Lower leg skin (tissue), 4 donors: ENCODE measurements at regions not wholly inside any gene's neighbourhood (a gene's known extent, or its start where the extent isn't known, plus 50 kb on each side); places are given as distances from the start of the nearest gene placed in this dataset.

Experiments used
- DNase-seq, 2 donors: peaks; one replicate each; pipeline ENCODE4 v3.0.0-alpha.2; 2019; ENCODE audit warnings: low spot score in 2 of 2
- H3K4me3 ChIP-seq: fragments of 200-600 bp; sonication (generic); 2 replicates; pipeline ENCODE4 v1.5.1; 2017; ENCODE audit warnings: mild to moderate bottlenecking, low read depth; ENCODE audit not compliant: poor library complexity, severe bottlenecking
- POLR2A ChIP-seq, 2 donors: fragments of 450-650 bp; IDR thresholded peaks; one replicate each; pipeline ENCODE4 v1.6.1; 2016 to 2017; ENCODE audit warnings: antibody characterized with exemption in 2 of 2, mild to moderate bottlenecking in 1 of 2, moderate library complexity in 1 of 2
- WGBS, 2 donors: methylation state at CpG; one replicate each; pipeline ENCODE4 v1.1.5; 2018; 5-methylcytosine and 5-hydroxymethylcytosine counted together
- intact Hi-C: fragments of 100-400 bp; cut with DNase I; formaldehyde crosslinking; loops from one replicate; pipeline ENCODE4 v1.15.0; 2023; ENCODE audit warnings: low total_unique reads
- TF ChIP-seq, protein P1 (sequence below), 3 donors: fragments of 450-650 bp; IDR thresholded peaks; one replicate each; pipeline ENCODE4 v1.5.1; 2016; ENCODE audit warnings: antibody characterized with exemption in 3 of 3, mild to moderate bottlenecking in 3 of 3, moderate library complexity in 2 of 3

DNA sequence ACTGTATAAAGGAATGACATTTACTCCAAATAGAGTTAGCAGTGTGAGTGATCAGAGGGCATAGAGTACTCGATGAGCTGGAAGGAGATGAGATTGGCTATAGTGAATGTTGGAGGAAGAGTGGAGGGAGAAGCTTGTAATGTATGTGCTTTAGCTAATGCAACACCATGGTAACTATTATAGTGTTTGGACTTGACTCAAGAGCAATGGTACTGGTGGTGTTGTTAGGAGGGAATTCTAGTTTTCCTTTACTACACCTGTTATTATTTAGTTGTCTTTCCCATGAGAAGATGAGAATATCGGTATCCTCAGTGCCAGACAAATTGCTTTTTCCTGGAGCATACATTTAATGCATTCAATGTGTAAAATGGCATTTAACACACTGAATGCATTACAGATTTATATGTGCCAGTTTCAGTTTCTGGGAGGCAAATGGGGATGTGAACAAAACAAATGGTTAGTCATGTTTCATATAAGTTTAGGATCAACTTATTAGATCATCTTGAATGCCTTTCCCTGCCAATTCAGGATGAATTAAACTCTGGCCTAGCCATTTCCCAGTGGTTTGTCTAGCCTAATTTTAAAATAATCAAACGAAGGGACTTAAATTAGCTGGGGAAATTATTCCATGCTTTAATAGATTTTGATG is 291.1 kb upstream of the ADAMTS5 start:
- 46 to 60% methylated on average over 3 of the region's 3 CpGs for whole genome bisulfite sequencing, 2 donors
- intact Hi-C loops, result no loop called here
- no peak overlapping the region for H3K4me3 ChIP-seq
- no peak for DNase-seq
- TF ChIP-seq POLR2A (IDR thresholded peaks at IDR 0.05), result no peak
- TF ChIP-seq, protein P1, sequence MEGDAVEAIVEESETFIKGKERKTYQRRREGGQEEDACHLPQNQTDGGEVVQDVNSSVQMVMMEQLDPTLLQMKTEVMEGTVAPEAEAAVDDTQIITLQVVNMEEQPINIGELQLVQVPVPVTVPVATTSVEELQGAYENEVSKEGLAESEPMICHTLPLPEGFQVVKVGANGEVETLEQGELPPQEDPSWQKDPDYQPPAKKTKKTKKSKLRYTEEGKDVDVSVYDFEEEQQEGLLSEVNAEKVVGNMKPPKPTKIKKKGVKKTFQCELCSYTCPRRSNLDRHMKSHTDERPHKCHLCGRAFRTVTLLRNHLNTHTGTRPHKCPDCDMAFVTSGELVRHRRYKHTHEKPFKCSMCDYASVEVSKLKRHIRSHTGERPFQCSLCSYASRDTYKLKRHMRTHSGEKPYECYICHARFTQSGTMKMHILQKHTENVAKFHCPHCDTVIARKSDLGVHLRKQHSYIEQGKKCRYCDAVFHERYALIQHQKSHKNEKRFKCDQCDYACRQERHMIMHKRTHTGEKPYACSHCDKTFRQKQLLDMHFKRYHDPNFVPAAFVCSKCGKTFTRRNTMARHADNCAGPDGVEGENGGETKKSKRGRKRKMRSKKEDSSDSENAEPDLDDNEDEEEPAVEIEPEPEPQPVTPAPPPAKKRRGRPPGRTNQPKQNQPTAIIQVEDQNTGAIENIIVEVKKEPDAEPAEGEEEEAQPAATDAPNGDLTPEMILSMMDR (IDR thresholded peaks at IDR 0.05), result no peak

DNA sequence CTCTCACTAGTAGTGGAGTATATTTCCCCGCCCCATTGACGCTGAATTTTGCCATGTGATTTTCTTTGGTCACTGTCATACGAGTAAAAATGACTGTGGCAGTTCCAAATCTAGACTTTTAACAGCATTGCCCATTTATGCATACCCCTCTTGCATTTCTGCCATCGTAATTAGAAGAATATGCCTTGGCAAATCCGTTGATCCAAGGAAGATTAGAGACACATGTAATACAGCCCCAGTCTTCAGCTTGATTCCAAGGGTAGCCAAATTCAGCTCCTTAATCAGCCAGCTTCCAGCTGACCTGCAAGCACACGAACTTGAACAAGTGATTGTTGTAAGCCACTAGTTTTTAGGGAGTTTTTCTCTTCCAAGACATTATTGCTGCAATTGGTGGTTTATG is 290.3 kb upstream of the ADAMTS5 start:
- TF ChIP-seq POLR2A (IDR thresholded peaks at IDR 0.05), result no peak
- intact Hi-C loops, result no loop called here
- H3K4me3 ChIP-seq, result no peak overlapping the region
- DNase-seq, result no peak
- WGBS, 2 donors, result 67% methylated on average over 6 of the region's 6 CpGs

DNA sequence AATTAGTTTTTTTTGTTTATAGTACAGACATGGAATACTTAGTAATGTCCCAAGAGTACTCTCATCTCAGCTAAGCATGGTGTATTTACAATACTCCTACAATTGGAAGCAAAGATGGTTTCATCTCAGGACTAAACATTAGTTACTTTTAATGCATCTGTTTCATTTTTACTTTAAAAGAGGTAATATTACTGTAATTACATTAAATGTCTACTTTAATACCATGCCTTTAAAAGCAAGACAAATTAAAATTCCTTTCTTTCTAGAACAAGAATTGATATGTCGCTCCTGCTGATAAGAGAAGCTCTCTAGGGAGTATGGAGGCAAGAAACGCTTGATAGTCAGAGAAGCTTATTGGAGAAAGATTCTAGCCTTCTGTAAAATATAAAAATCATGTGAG is 284.9 kb upstream of the ADAMTS5 start:
- DNase-seq, result no peak
- H3K4me3 ChIP-seq, result no peak overlapping the region
- 81 to 89% methylated on average over 2 of the region's 2 CpGs for WGBS, 2 donors
- TF ChIP-seq, protein P1 (IDR thresholded peaks at IDR 0.05), result no peak
- TF ChIP-seq POLR2A (IDR thresholded peaks at IDR 0.05), result no peak
- intact Hi-C loops, result no loop called here

DNA sequence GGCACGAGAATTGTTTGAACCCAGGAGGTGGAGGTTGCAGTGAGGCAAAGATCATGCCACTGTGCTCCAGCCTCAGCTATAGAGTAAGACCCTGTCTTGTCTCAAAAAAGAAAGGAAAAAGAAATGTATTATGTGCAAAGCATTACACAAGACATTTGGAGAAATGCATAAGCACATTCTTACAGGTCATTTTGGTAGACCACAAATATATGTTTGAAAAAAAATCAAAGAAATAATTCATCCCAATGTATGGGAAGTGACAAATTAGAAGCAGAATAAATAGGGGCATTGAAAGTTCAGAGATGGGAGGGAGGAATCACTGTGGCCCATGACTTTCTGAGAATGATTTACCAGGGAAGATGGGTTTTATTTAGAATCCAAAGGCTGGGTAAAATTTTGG is 283.5 kb upstream of the ADAMTS5 start:
- intact Hi-C loops, result no loop called here
- WGBS, 2 donors, result 81 to 88% methylated on average over 1 of the region's 1 CpG
- no peak for TF ChIP-seq POLR2A (IDR thresholded peaks at IDR 0.05)
- TF ChIP-seq, protein P1 (IDR thresholded peaks at IDR 0.05), result no peak
- DNase-seq, result no peak
- no peak overlapping the region for H3K4me3 ChIP-seq

DNA sequence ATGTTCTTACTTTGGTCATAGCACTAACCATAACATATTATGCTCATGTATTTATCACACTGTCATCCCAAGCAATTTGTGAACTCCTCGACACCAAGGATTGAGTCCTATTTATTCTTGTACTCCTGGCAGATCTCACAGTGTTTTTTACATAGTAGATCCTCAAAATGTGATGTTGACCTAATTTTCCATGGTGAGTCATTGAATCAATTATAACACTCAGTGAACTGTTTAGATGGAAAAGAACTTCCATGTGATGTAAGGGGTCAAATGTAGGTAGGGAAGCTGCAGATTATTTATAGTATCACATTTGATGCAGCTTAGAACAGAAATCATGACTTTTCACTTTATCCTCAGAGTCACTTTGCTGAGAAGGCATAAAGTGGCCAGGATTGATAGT is 281.9 kb upstream of the ADAMTS5 start:
- intact Hi-C loops, result no loop called here
- 33 to 46% methylated on average over 1 of the region's 1 CpG for WGBS, 2 donors
- H3K4me3 ChIP-seq, result no peak overlapping the region
- no peak for DNase-seq
- TF ChIP-seq POLR2A (IDR thresholded peaks at IDR 0.05), result no peak
- TF ChIP-seq, protein P1 (IDR thresholded peaks at IDR 0.05), result no peak

DNA sequence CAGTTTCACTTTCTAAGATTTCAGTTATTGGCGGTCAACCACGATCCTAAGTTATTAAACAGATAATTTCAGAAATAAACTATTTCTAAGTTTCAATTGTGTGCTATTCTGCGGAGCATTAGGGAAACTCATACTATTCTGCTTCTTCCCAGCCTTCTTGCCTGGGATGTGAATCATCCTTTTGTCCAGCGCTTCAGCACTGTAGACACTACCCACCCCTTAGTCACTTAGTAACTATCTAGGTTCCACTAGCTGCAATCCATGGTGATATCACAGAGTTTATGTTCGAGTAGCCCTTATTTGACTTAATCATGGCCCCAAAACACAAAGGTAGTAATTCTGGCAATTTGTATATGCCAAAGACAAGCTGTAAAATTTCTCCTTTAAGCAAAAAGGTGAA is 279.9 kb upstream of the ADAMTS5 start:
- H3K4me3 ChIP-seq, result no peak overlapping the region
- no peak for TF ChIP-seq POLR2A (IDR thresholded peaks at IDR 0.05)
- TF ChIP-seq, protein P1 (IDR thresholded peaks at IDR 0.05), result no peak
- no peak for DNase-seq
- intact Hi-C loops, result no loop called here
- WGBS, 2 donors, result 87 to 94% methylated on average over 5 of the region's 5 CpGs
